GM18505 (cell line): ENCODE measurements at regions not wholly inside any gene's neighbourhood (a gene's known extent, or its start where the extent isn't known, plus 50 kb on each side); places are given as distances from the start of the nearest gene placed in this dataset.
"Not testable (repeated sequence)": the region's sequence is repeated elsewhere in the genome, so short reads cannot be mapped to it uniquely, and the experiment has no call there.

Source experiments
- ATAC-seq: cut with Tn5 transposase; IDR thresholded peaks from one replicate; pipeline ENCODE4 v1.9.1; 2021; ENCODE audit not compliant: unreplicated experiment
- POLR2A ChIP-seq: IDR thresholded peaks from 4 replicates; pipeline ENCODE4 v1.6.1; 2011; ENCODE audit warnings: borderline replicate concordance; ENCODE audit not compliant: insufficient read depth, insufficient read length; ENCODE audit errors: extremely low read depth

- TF ChIP-seq POLR2A, result no peak
- no peak for ATAC-seq
Observed at GRCh38 chr12:90237841-90238240, 529.2 kb upstream of the ATP2B1 start.

DNA sequence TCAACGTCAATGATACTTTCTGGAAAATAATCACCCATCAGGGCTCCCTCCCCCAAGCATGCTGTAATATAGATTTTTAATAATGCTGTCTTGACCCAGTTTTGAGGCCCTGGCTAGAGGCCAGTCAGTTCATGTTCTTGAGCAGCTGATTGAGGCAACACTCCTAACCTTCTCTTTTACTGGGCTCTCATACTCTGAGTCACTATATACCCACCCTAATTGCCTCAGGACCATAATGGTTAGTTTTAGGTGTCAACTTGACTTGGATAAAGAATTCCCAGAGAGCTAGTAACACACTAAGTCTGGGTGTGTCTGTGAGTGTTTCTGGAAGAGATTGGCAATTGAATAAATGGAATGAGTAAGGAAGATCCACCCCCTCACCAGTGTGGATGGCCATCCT, 527.0 kb upstream of the ATP2B1 start:
- TF ChIP-seq POLR2A, result no peak
- no peak for ATAC-seq

DNA sequence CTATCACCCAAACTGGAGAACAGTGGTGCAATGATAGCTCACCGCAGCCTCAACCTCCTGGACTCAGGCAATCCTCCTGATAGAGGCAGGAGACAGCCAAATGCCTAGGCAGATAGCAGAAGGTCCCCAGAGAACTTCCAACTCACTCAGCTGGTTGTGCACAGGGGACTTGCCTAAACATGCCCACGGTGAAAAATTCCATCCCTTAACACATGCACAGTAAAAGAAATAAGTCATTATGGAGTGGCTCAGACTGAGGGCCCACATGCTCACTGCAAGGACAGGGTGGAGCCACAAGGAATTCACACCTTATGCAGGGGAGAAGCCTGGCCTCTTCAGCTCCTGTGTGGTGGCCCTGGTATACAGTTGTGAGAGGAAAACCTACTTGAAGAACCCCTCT, 525.8 kb upstream of the ATP2B1 start:
- no peak for TF ChIP-seq POLR2A
- no peak for ATAC-seq

GRCh38 chr12:90233168-90234100, 524.8 kb upstream of the ATP2B1 start:
- ATAC-seq, result no peak
- no peak for TF ChIP-seq POLR2A

- no peak for ATAC-seq
- TF ChIP-seq POLR2A, result no peak
Observed at GRCh38 chr12:90229407-90230170, 521.0 kb upstream of the ATP2B1 start.

DNA sequence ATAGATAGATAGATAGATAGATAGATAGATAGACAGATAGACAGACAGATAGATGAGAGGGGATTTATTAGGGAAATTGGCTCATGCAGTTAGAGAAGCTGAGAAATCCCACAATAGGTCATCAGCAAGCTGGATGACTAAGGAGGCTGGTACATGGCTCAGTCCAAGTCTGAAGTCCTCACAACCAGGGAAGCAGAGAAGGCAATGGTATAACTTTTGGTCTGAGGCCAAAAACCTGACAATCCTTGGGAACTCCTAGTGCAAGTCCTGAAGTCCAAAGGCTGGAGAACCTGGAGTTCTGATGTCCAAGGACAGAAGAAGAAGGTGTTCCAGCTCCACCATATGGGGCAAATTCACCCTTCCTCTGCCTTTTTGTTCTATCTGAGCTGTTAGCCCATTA, 517.6 kb upstream of the ATP2B1 start:
- ATAC-seq, result no peak
- TF ChIP-seq POLR2A, result no peak

GRCh38 chr12:90216815-90217214, 508.2 kb upstream of the ATP2B1 start:
- ATAC-seq, result no peak

GRCh38 chr12:90216020-90216552, 507.4 kb upstream of the ATP2B1 start:
- no peak for ATAC-seq
- TF ChIP-seq POLR2A, result no peak

More at GRCh38 chr12:90216815-90217214, 508.2 kb upstream of the ATP2B1 start:
- no peak for TF ChIP-seq POLR2A

- no peak for ATAC-seq
- TF ChIP-seq POLR2A, result no peak
Observed at GRCh38 chr12:90211017-90211416, 502.4 kb upstream of the ATP2B1 start.

DNA sequence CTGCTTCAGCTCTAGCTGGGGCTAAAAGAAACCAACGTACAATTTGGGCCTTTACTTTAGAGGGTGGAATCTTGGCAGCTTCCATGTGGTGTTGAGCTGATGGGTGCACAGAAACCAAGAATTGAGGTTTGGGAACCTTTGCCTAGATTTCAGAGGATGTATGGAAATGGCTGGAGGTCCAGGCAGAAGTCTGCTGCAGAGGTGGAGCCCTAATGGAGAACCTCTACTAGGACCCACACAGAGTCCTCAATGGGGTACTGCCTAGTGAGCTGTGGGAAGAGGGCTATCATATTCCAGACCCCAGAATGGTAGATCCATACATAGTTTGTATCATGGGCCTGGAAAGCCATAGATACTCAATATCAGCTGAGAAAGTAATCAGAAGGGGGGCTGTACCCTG, 500.4 kb upstream of the ATP2B1 start:
- no peak for ATAC-seq
- no peak for TF ChIP-seq POLR2A

GRCh38 chr12:90208379-90208778, 499.7 kb upstream of the ATP2B1 start:
- not testable (repeated sequence) for ATAC-seq

DNA sequence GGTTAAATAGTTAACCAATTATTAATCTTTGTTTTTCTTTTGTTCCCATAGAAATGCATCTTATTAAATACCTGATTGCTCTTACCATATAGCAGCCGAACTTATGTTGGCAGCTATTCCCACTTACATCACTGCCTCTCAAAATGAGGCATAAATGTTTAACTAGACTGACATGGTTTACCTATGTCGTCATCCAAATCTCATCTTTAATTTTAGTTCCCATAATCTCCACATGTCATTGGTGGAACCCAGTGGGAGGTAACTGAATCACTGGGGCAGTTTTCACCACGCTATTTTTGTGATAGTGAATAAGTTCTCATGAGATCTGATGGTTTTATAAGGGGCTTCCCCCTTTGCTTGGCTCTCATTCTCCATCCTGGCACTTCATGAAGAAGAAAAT, 499.2 kb upstream of the ATP2B1 start:
- no peak for TF ChIP-seq POLR2A
- ATAC-seq, result no peak

DNA sequence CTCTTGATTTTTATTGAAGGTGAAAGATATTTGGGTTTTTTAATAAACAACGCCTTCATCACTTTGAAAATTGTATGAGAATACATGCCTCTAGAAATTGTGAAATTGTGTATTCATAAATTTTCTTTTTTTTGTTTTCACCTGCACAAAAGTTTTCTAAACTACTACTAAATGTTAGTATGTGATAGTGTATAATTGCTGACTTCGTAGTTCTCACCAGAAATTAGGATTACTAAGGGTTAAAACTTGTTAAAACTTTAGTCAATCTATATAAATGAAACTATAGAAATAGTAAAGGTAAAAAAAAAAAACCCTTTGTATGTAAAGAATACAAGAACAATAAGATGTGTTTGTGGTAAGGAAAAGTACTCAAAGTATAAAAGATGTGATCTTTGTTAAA, 496.5 kb upstream of the ATP2B1 start:
- ATAC-seq, result no peak
- no peak for TF ChIP-seq POLR2A

- TF ChIP-seq POLR2A, result no peak
- ATAC-seq, result no peak
Observed at GRCh38 chr12:90203556-90203955, 494.9 kb upstream of the ATP2B1 start.
